ENCODE measurements at regions not wholly inside any gene's neighbourhood (a gene's known extent, or its start where the extent isn't known, plus 50 kb on each side); places are given as distances from the start of the nearest gene placed in this dataset.
A peak's percentile ranks its signal among the peaks of the same experiment; 100 is the strongest.

DNA sequence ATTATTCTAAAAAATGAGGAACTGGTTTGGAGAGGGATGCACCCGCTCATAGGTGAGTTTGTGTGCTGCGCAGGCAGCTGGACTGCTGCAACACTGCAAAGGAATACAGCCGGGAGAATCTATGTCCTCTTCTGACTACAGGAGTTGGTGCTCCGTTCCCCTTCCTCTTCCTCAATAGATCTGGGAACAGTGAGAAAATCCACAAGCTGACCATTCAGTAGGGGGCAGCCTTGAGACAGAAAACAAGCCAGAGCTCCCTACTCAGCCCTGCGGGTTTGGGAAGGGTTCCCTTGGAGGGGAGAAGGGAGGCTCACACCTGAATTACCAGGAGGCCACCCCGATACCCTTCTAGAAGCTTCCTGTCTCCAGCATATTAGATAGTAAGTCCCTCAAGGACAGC is 87.3 kb upstream of the FOXI2 start:
- TF ChIP-seq, protein P1, sequence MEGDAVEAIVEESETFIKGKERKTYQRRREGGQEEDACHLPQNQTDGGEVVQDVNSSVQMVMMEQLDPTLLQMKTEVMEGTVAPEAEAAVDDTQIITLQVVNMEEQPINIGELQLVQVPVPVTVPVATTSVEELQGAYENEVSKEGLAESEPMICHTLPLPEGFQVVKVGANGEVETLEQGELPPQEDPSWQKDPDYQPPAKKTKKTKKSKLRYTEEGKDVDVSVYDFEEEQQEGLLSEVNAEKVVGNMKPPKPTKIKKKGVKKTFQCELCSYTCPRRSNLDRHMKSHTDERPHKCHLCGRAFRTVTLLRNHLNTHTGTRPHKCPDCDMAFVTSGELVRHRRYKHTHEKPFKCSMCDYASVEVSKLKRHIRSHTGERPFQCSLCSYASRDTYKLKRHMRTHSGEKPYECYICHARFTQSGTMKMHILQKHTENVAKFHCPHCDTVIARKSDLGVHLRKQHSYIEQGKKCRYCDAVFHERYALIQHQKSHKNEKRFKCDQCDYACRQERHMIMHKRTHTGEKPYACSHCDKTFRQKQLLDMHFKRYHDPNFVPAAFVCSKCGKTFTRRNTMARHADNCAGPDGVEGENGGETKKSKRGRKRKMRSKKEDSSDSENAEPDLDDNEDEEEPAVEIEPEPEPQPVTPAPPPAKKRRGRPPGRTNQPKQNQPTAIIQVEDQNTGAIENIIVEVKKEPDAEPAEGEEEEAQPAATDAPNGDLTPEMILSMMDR (IDR thresholded peaks at IDR 0.05; ENCODE audit: insufficient read depth, low read length, poor library complexity, severe bottlenecking): peak; percentile 13
- TF ChIP-seq EZH2phosphoT487 (conservative IDR thresholded peaks at IDR 0.05; ENCODE audit: low read length): no peak
